ENCODE measurements at regions not wholly inside any gene's neighbourhood (a gene's known extent, or its start where the extent isn't known, plus 50 kb on each side); places are given as distances from the start of the nearest gene placed in this dataset.

DNA sequence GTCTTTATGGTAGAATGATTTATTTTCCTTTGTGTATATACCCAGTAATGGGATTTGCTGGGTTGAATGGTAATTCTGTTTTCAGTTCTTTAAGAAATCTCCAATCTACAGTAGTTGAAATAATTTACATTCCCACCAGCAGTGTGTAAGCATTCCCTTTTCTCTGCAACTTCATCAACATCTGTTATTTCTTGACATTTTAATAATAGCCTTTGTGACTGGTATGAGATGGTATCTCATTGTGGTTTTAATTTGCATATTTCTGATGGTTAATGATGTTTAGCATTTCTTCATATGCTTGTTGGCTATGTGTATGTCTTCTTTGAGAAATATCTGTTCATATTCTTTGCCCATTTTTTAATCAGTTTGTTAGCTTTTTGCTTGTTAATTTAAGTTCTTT, 901.2 kb downstream of the METTL15 start:
- Mint-ChIP-seq H3K9me3 (peaks cover 4 to 44% (median 12%) of the 10 kb centered on the region in 6 donors), H3K4me3 (no peak overlapping the region), H3K27ac (no peak overlapping the region), H3K4me1 (no peaks in the 10 kb centered on the region), H3K27me3 (ENCODE audit: low read depth in 3 of 3) (no peaks in the 10 kb centered on the region), H3K36me3 (peaks cover 0 to 5% (median 0%) of the 10 kb centered on the region in 3 donors)
- no peak for DNase-seq

DNA sequence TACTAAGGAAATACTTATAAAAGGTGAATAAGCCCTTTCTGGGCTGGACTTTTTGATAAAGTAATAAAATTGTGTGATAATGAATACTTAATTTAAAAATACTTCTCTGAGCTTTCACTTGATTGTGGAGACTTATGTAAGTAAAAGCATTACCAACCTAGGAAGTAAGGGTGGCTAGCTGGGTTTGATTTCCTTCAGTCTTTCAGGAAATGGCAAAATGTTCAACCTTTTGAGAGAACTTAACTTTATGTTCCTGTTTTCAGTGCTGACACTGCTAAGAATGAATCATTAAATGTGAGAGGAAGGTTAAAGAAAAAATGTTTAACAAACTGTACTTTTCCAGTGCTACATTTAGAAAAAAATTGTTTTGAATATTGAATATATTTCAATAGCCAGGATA, 900.3 kb downstream of the METTL15 start:
- H3K4me3 Mint-ChIP-seq = no peak overlapping the region
- peaks cover 0 to 5% (median 0%) of the 10 kb centered on the region in 3 donors for H3K36me3 Mint-ChIP-seq
- DNase-seq = no peak
- no peaks in the 10 kb centered on the region for H3K4me1 Mint-ChIP-seq
- no peak overlapping the region for H3K27ac Mint-ChIP-seq
- H3K27me3 Mint-ChIP-seq (ENCODE audit: low read depth in 3 of 3) = no peaks in the 10 kb centered on the region
- H3K9me3 Mint-ChIP-seq = peaks cover 4 to 44% (median 12%) of the 10 kb centered on the region in 6 donors

DNA sequence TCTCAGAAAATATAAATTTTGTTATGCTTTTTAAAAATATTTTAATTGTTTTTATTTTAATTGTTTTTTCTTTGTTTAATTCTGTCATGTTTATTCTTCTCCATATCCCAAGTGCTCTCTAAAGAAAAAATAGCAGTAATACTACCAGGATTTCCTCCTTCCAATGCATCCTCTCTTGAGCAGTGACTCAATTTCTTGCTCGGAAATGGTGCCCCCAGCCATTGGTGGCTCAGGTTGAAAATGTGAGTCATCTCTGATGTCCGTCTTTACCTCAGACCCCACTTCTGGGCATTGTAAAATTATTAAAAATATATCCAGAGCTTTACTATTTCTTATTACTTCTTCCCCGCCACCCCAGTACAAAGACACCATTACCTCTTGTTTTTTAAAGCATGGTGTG, 898.5 kb downstream of the METTL15 start:
- no peak overlapping the region for H3K27ac Mint-ChIP-seq
- no peaks in the 10 kb centered on the region for H3K27me3 Mint-ChIP-seq (ENCODE audit: low read depth in 3 of 3)
- H3K36me3 Mint-ChIP-seq = peaks cover 0 to 5% (median 0%) of the 10 kb centered on the region in 3 donors
- no peak overlapping the region for H3K4me3 Mint-ChIP-seq
- peaks cover 6 to 51% (median 9%) of the 10 kb centered on the region in 6 donors for H3K9me3 Mint-ChIP-seq
- no peak for DNase-seq
- no peaks in the 10 kb centered on the region for H3K4me1 Mint-ChIP-seq

DNA sequence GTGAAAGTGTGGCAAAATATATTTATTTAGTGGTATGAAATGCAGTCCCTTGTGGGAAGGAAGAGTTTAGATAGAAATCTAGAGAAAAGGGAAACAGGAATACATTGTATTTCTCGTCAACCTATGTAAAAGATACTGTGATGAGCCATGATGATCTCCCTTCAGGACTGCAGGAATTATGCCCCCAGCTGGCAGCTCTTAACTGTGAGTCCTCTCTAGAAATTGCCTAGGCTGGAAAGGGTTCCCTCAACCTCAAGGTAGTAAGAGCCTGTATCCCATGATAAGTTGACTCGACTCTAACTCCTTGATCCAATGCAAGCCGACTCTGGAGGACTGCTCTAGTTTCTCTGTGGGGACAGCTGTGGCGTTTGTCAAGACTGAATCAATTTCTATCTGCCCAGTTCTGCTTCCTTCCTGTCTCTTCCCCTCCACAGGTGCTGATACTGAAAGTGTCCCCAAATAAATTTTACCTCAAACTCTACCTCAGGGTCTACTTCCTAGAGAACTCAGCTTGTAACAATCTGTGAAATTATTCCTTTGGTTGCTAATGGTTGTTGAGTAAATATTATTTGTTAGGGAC, 897.3 kb downstream of the METTL15 start:
- no peak overlapping the region for H3K4me3 Mint-ChIP-seq
- H3K36me3 Mint-ChIP-seq = peaks cover 0 to 5% (median 0%) of the 10 kb centered on the region in 3 donors
- no peaks in the 10 kb centered on the region for H3K4me1 Mint-ChIP-seq
- H3K27ac Mint-ChIP-seq = no peak overlapping the region
- DNase-seq = no peak
- H3K9me3 Mint-ChIP-seq = peaks cover 6 to 51% (median 10%) of the 10 kb centered on the region in 6 donors
- H3K27me3 Mint-ChIP-seq (ENCODE audit: low read depth in 3 of 3) = no peaks in the 10 kb centered on the region

DNA sequence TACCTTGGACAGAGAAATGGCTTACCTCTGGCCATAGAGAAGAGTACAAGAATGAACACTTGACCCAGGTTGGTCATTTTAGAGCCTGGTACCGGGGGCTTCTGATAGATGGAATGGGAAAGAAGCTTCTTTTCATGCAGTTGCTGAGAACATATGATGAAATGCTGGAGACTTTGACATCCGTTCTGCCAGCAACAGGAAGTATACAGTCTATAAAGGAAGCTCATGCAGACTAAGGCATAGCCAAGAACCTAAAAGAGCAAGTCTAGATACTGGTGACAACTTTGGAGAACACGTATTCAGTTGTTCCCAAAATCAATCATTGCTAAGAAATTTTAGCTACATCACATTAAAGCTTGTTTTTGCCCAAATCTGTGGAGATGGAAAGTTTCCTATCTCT, 894.6 kb downstream of the METTL15 start:
- Mint-ChIP-seq H3K4me1 (no peaks in the 10 kb centered on the region), H3K9me3 (peaks cover 8 to 57% (median 17%) of the 10 kb centered on the region in 6 donors), H3K27ac (no peak overlapping the region), H3K36me3 (peaks cover 0 to 5% (median 0%) of the 10 kb centered on the region in 3 donors), H3K27me3 (ENCODE audit: low read depth in 3 of 3) (peaks cover 0 to 2% (median 0%) of the 10 kb centered on the region in 3 donors), H3K4me3 (no peak overlapping the region)
- no peak for DNase-seq

DNA sequence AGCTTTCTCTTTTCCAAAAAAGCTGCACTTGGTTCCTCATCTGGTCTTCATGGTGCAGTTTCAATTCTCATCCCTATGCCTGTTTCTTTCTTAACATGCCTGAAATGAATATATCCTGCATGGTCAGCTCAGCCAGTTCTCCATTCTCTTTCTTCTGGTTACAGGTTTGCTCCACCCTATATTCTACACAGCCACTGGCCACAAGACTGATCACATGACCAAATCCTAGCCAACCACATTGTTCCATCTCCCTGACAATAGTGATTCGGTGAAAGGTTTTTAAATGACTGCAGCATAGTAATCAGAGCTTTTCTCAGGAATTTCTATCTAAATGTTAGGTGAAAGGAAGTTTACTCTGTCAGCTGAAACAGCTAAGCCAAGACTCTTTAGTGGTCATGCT, 891.4 kb downstream of the METTL15 start:
- no peak overlapping the region for H3K27ac Mint-ChIP-seq
- no peaks in the 10 kb centered on the region for H3K4me1 Mint-ChIP-seq
- peaks cover 0 to 2% (median 0%) of the 10 kb centered on the region in 3 donors for H3K27me3 Mint-ChIP-seq (ENCODE audit: low read depth in 3 of 3)
- DNase-seq = no peak
- H3K9me3 Mint-ChIP-seq = peaks cover 3 to 43% (median 20%) of the 10 kb centered on the region in 6 donors
- H3K4me3 Mint-ChIP-seq = no peak overlapping the region
- H3K36me3 Mint-ChIP-seq = no peaks in the 10 kb centered on the region

DNA sequence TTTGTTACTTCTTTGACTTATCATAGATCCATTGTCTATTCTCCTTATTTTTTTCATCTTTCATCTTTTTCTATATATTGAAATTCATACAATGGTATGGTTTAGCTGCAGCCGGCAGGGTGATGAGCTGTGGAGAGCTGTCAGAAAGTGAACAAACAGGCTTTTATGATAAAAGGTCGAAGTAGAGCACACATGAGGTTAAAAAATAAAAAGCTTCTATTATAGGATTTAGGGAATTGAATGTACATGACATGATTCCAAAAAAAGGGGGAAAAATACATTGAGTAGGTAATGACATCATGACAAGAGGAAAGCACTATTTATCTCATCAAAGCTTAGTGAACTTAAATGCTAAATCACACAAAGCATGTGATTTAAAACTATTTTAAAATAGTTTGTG, 884.8 kb downstream of the METTL15 start:
- Mint-ChIP-seq H3K27ac (no peak overlapping the region), H3K4me1 (no peaks in the 10 kb centered on the region), H3K36me3 (no peaks in the 10 kb centered on the region), H3K9me3 (peaks cover 0 to 31% (median 17%) of the 10 kb centered on the region in 6 donors), H3K4me3 (no peak overlapping the region), H3K27me3 (ENCODE audit: low read depth in 3 of 3) (peaks cover 0 to 2% (median 0%) of the 10 kb centered on the region in 3 donors)
- no peak for DNase-seq

- H3K27ac Mint-ChIP-seq = no peak overlapping the region
- no peaks in the 10 kb centered on the region for H3K4me1 Mint-ChIP-seq
- H3K36me3 Mint-ChIP-seq = peaks cover 0 to 8% (median 0%) of the 10 kb centered on the region in 3 donors
- no peak for DNase-seq
- H3K9me3 Mint-ChIP-seq = peaks cover 5 to 44% (median 21%) of the 10 kb centered on the region in 6 donors
- no peak overlapping the region for H3K4me3 Mint-ChIP-seq
- H3K27me3 Mint-ChIP-seq (ENCODE audit: low read depth in 3 of 3) = peaks cover 0 to 2% (median 1%) of the 10 kb centered on the region in 3 donors
These were observed 876.0 kb downstream of the METTL15 start for GRCh38 chr11:28984231-28984630.

GRCh38 chr11:28983780-28984179, 875.6 kb downstream of the METTL15 start:
- peaks cover 5 to 44% (median 22%) of the 10 kb centered on the region in 6 donors for H3K9me3 Mint-ChIP-seq
- H3K27me3 Mint-ChIP-seq (ENCODE audit: low read depth in 3 of 3) = peaks cover 0 to 2% (median 1%) of the 10 kb centered on the region in 3 donors
- H3K4me1 Mint-ChIP-seq = no peaks in the 10 kb centered on the region
- DNase-seq = no peak
- H3K36me3 Mint-ChIP-seq = peaks cover 0 to 8% (median 0%) of the 10 kb centered on the region in 3 donors
- no peak overlapping the region for H3K27ac Mint-ChIP-seq
- H3K4me3 Mint-ChIP-seq = no peak overlapping the region

GRCh38 chr11:28981381-28981780, 873.2 kb downstream of the METTL15 start:
- Mint-ChIP-seq H3K4me3 (no peak overlapping the region), H3K27ac (no peak overlapping the region), H3K4me1 (no peaks in the 10 kb centered on the region), H3K9me3 (peaks cover 7 to 50% (median 26%) of the 10 kb centered on the region in 6 donors), H3K27me3 (ENCODE audit: low read depth in 3 of 3) (peaks cover 0 to 3% (median 2%) of the 10 kb centered on the region in 3 donors), H3K36me3 (peaks cover 0 to 13% (median 0%) of the 10 kb centered on the region in 3 donors)
- DNase-seq = no peak

DNA sequence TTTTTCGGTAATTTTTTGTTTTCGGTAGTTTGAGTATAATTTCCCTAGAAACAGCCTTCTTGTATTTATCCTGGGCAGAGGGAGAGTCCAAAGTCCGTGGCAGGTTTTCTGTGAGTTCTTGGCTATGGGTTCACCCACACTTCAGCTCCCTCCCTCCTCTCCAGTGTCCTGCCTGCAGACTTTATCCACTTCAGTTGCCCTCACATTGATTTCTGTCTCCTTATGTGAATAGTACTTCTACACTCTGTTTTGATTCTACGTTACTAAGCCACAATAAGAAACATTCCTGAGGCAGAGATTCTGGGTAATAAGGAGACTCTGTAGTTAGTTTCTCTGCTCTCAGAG, 868.6 kb downstream of the METTL15 start:
- no peaks in the 10 kb centered on the region for H3K4me1 Mint-ChIP-seq
- H3K9me3 Mint-ChIP-seq = peaks cover 5 to 44% (median 27%) of the 10 kb centered on the region in 6 donors
- no peak for DNase-seq
- no peak overlapping the region for H3K4me3 Mint-ChIP-seq
- no peak overlapping the region for H3K27ac Mint-ChIP-seq
- H3K27me3 Mint-ChIP-seq (ENCODE audit: low read depth in 3 of 3) = peaks cover 0 to 1% (median 0%) of the 10 kb centered on the region in 3 donors
- peaks cover 0 to 8% (median 0%) of the 10 kb centered on the region in 3 donors for H3K36me3 Mint-ChIP-seq

DNA sequence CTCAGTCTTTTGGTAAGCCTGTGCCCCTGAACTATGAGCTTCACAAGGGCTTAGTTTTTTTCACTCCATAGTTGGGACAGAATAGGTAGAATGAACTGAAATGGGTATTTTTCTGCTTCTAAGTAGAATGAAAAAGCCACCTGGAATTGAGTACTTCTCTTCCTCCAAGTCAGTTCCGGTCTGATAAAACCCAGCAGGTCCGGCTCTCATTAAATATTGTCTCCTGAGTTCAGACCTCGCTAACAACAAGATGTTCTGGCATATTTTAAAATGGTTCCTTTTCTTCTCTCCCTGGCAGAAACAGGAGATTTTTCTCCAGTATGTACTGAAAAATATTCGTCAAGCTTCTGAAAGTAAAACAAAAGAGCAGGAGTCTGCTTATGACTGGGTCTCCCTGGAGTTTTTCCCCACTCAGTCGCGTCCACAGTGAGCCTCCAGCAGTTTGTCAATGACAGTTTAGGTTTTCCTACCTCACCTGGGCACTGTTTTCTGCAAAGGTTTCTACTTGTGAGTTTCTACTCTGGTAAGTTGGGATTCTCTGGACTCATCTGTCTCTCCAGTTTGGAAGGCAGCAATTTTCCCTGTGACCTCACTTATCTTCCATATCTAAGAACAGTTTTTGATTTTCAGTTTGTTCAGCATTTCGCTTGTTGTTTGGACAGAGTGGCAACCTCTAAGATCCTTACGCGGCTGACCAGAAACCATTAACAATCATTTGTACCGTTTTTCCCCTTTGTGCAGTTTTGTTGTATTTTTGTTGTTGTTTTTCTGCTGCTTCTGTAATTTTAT, 868.0 kb downstream of the METTL15 start:
- Mint-ChIP-seq H3K36me3 (peaks cover 0 to 8% (median 0%) of the 10 kb centered on the region in 3 donors), H3K9me3 (peaks cover 5 to 38% (median 27%) of the 10 kb centered on the region in 6 donors), H3K4me1 (no peaks in the 10 kb centered on the region), H3K4me3 (no peak overlapping the region), H3K27me3 (ENCODE audit: low read depth in 3 of 3) (peaks cover 0 to 1% (median 0%) of the 10 kb centered on the region in 3 donors), H3K27ac (no peak overlapping the region)
- no peak for DNase-seq

GRCh38 chr11:28969832-28970231, 861.6 kb downstream of the METTL15 start:
- Mint-ChIP-seq H3K36me3 (no peaks in the 10 kb centered on the region), H3K27ac (no peak overlapping the region), H3K27me3 (ENCODE audit: low read depth in 3 of 3) (peaks cover 0 to 4% (median 0%) of the 10 kb centered on the region in 3 donors), H3K4me1 (no peaks in the 10 kb centered on the region), H3K9me3 (peaks cover 13 to 46% (median 33%) of the 10 kb centered on the region in 6 donors), H3K4me3 (no peak overlapping the region)
- no peak for DNase-seq

GRCh38 chr11:28966951-28967350, 858.8 kb downstream of the METTL15 start:
- H3K27me3 Mint-ChIP-seq (ENCODE audit: low read depth in 3 of 3) = peaks cover 0 to 4% (median 0%) of the 10 kb centered on the region in 3 donors
- no peaks in the 10 kb centered on the region for H3K4me1 Mint-ChIP-seq
- H3K9me3 Mint-ChIP-seq = peaks cover 11 to 50% (median 34%) of the 10 kb centered on the region in 6 donors
- DNase-seq = no peak
- no peaks in the 10 kb centered on the region for H3K36me3 Mint-ChIP-seq
- H3K27ac Mint-ChIP-seq = no peak overlapping the region
- no peak overlapping the region for H3K4me3 Mint-ChIP-seq
